ENCODE measurements at regions not wholly inside any gene's neighbourhood (a gene's known extent, or its start where the extent isn't known, plus 50 kb on each side); places are given as distances from the start of the nearest gene placed in this dataset.

GRCh38 chr3:163018664-163019063, 1522.1 kb downstream of the OTOL1 start:
- TF ChIP-seq NFATC3 (IDR thresholded peaks at IDR 0.05) = no peak
- TF ChIP-seq CTCF (IDR thresholded peaks at IDR 0.05 in 2 of 3, conservative IDR thresholded peaks at IDR 0.05 in 1 of 3; ENCODE audit: insufficient read depth in 2 of 3, low read depth in 1 of 3, low read length in 3 of 3) = no peak
- no peak for TF ChIP-seq ZBTB7A (IDR thresholded peaks at IDR 0.05; ENCODE audit: borderline replicate concordance, control insufficient read depth, low read depth, low read length)
